Esophagus squamous epithelium (tissue), 5 donors: ENCODE measurements at regions not wholly inside any gene's neighbourhood (a gene's known extent, or its start where the extent isn't known, plus 50 kb on each side); places are given as distances from the start of the nearest gene placed in this dataset.
"Not testable (repeated sequence)": the region's sequence is repeated elsewhere in the genome, so short reads cannot be mapped to it uniquely, and the experiment has no call there.

ENCODE experiments used
- DNase-seq: peaks from one replicate; lab custom pipeline; 2025; lab: John Stamatoyannopoulos, UW
- H3K27ac ChIP-seq, 4 donors: fragments of 200-600 bp; sonication (generic); one replicate each; pipeline ENCODE4 v1.5.1; 2016 to 2019; ENCODE audit warnings: mild to moderate bottlenecking in 1 of 4
- H3K27me3 ChIP-seq, 4 donors: fragments of 200-600 bp; sonication (generic); 1 replicate in 3 of 4; 2 replicates in 1 of 4; pipeline versions ENCODE4 v1.5.1 to v1.6.0; 2017 to 2021; ENCODE audit warnings: antibody characterized with exemption in 1 of 4
- H3K36me3 ChIP-seq, 3 donors: fragments of 200-600 bp; sonication (generic); one replicate each; pipeline ENCODE4 v1.5.1; 2016 to 2019
- H3K4me1 ChIP-seq, 3 donors: fragments of 200-600 bp; sonication (generic); one replicate each; pipeline ENCODE4 v1.5.1; 2017 to 2019
- H3K4me3 ChIP-seq, 4 donors: fragments of 200-600 bp; sonication (generic); 1 replicate in 3 of 4; 2 replicates in 1 of 4; pipeline ENCODE4 v1.5.1; 2016 to 2019; ENCODE audit warnings: mild to moderate bottlenecking in 2 of 4, moderate library complexity in 1 of 4
- H3K9me3 ChIP-seq, 3 donors: fragments of 200-600 bp; sonication (generic); one replicate each; pipeline ENCODE4 v1.5.1; 2016 to 2019
- CTCF ChIP-seq, 6 experiments: fragments of 450-650 bp in 4 of 6; fragments of 200-600 bp in 2 of 6; sonication (generic) in 2 of 6; IDR thresholded peaks; one replicate each; pipeline ENCODE4 v1.5.1; 2016 to 2019; ENCODE audit warnings: antibody characterized with exemption in 6 of 6, mild to moderate bottlenecking in 4 of 6, moderate library complexity in 4 of 6
- POLR2A ChIP-seq, 4 donors: fragments of 450-650 bp; IDR thresholded peaks; one replicate each; pipeline ENCODE4 v1.6.1; 2017; ENCODE audit warnings: antibody characterized with exemption in 4 of 4, mild to moderate bottlenecking in 4 of 4, moderate library complexity in 3 of 4
- WGBS, 2 donors: methylation state at CpG; one replicate each; pipeline ENCODE4 v1.1.5; 2018; 5-methylcytosine and 5-hydroxymethylcytosine counted together
- intact Hi-C: fragments of 100-400 bp; cut with DNase I; formaldehyde crosslinking; loops from one replicate; pipeline ENCODE4 v1.15.0; 2022
- donor health status: DM: yes; HTN: yes; CAD: no.

- DNase-seq: no peak
- Histone ChIP-seq H3K4me3 (no peak overlapping the region), H3K4me1 (no peaks in the 10 kb centered on the region), H3K27ac (no peak overlapping the region), H3K9me3 (no peaks in the 10 kb centered on the region), H3K27me3 (no peaks in the 10 kb centered on the region), H3K36me3 (no peaks in the 10 kb centered on the region)
- intact Hi-C loops: no loop called here
- no peak for TF ChIP-seq CTCF (IDR thresholded peaks at IDR 0.05)
These were observed 195.7 kb upstream of the TMEFF2 start for GRCh38 chr2:192390401-192390800.

GRCh38 chr2:192384191-192384590 is 189.5 kb upstream of the TMEFF2 start:
- H3K4me3 ChIP-seq, H3K4me1 ChIP-seq, H3K36me3 ChIP-seq, DNase-seq, intact Hi-C loops, H3K9me3 ChIP-seq, H3K27me3 ChIP-seq, H3K27ac ChIP-seq: not testable (repeated sequence)
- 62 to 65% methylated on average over 1 of the region's 1 CpG for WGBS, 2 donors

GRCh38 chr2:192381082-192381481 is 186.3 kb upstream of the TMEFF2 start:
- 26 to 33% methylated on average over 1 of the region's 1 CpG for WGBS, 2 donors

GRCh38 chr2:192379736-192380135 is 185.0 kb upstream of the TMEFF2 start:
- Histone ChIP-seq H3K27ac (no peak overlapping the region), H3K4me1 (no peaks in the 10 kb centered on the region), H3K9me3 (no peaks in the 10 kb centered on the region), H3K36me3 (no peaks in the 10 kb centered on the region), H3K4me3 (no peak overlapping the region), H3K27me3 (no peaks in the 10 kb centered on the region)
- TF ChIP-seq POLR2A (IDR thresholded peaks at IDR 0.05): no peak
- no peak for TF ChIP-seq CTCF (IDR thresholded peaks at IDR 0.05)
- DNase-seq: no peak
- intact Hi-C loops: no loop called here
- WGBS, 2 donors: 27 to 56% methylated on average over 1 of the region's 1 CpG

More at GRCh38 chr2:192381082-192381481, 186.3 kb upstream of the TMEFF2 start:
- Histone ChIP-seq H3K36me3 (no peaks in the 10 kb centered on the region), H3K9me3 (no peaks in the 10 kb centered on the region), H3K27me3 (no peaks in the 10 kb centered on the region), H3K4me3 (no peak overlapping the region), H3K27ac (no peak overlapping the region), H3K4me1 (no peaks in the 10 kb centered on the region)
- no peak for DNase-seq
- intact Hi-C loops: no loop called here
- TF ChIP-seq POLR2A (IDR thresholded peaks at IDR 0.05): no peak
- TF ChIP-seq CTCF (IDR thresholded peaks at IDR 0.05): no peak

GRCh38 chr2:192377173-192377572 is 182.4 kb upstream of the TMEFF2 start:
- no peaks in the 10 kb centered on the region for H3K4me1 ChIP-seq
- intact Hi-C loops: no loop called here
- H3K27ac ChIP-seq: no peak overlapping the region
- no peaks in the 10 kb centered on the region for H3K9me3 ChIP-seq
- H3K27me3 ChIP-seq: no peaks in the 10 kb centered on the region
- TF ChIP-seq CTCF (IDR thresholded peaks at IDR 0.05) (no peak), POLR2A (IDR thresholded peaks at IDR 0.05) (no peak)
- no peaks in the 10 kb centered on the region for H3K36me3 ChIP-seq
- no peak for DNase-seq
- H3K4me3 ChIP-seq: no peak overlapping the region

GRCh38 chr2:192373754-192374153 is 179.0 kb upstream of the TMEFF2 start:
- no peak for TF ChIP-seq CTCF (IDR thresholded peaks at IDR 0.05)
- no peak for TF ChIP-seq POLR2A (IDR thresholded peaks at IDR 0.05)
- no peak overlapping the region for H3K4me3 ChIP-seq
- no peak for DNase-seq
- no peak overlapping the region for H3K27ac ChIP-seq
- H3K27me3 ChIP-seq: no peaks in the 10 kb centered on the region
- 76 to 78% methylated on average over 2 of the region's 2 CpGs for WGBS, 2 donors
- no peaks in the 10 kb centered on the region for H3K9me3 ChIP-seq
- no peaks in the 10 kb centered on the region for H3K4me1 ChIP-seq
- no peaks in the 10 kb centered on the region for H3K36me3 ChIP-seq
- intact Hi-C loops: no loop called here
